GM12891 (cell line): ENCODE measurements at regions not wholly inside any gene's neighbourhood (a gene's known extent, or its start where the extent isn't known, plus 50 kb on each side); places are given as distances from the start of the nearest gene placed in this dataset.

Source experiments
- DNase-seq: peaks from one replicate; pipeline ENCODE4 v3.0.0; 2011; ENCODE audit warnings: low spot score; ENCODE audit not compliant: insufficient read length
- FAIRE-seq: peaks from 2 replicates; lab custom pipeline; 2011; peaks lifted over from hg19 to GRCh38; lab: Jason Lieb, UNC
- PAX5 ChIP-seq: IDR thresholded peaks from 2 replicates; pipeline ENCODE4 v1.6.1; 2011; ENCODE audit warnings: low read length, moderate library complexity, mild to moderate bottlenecking; ENCODE audit not compliant: insufficient read depth, severe bottlenecking
- POLR2A ChIP-seq: IDR thresholded peaks from 2 replicates; pipeline ENCODE4 v1.6.1; 2011; ENCODE audit warnings: low read depth, low read length, control low read depth
- POLR2AphosphoS5 ChIP-seq: IDR thresholded peaks from 2 replicates; pipeline ENCODE4 v1.6.1; 2011; ENCODE audit warnings: low read depth, low read length, control low read depth
- POU2F2 ChIP-seq: IDR thresholded peaks from 2 replicates; pipeline ENCODE4 v1.6.1; 2011; ENCODE audit warnings: low read depth, mild to moderate bottlenecking, control low read depth, low read length, moderate library complexity
- SPI1 ChIP-seq: IDR thresholded peaks from 2 replicates; pipeline ENCODE4 v1.6.1; 2011; ENCODE audit warnings: low read depth, low read length, control low read depth
- TAF1 ChIP-seq: IDR thresholded peaks from 2 replicates; pipeline ENCODE4 v1.6.1; 2011; ENCODE audit warnings: low read depth, low read length, control low read depth

- TF ChIP-seq SPI1 (no peak), POLR2A (no peak), POU2F2 (no peak), POLR2AphosphoS5 (no peak), TAF1 (no peak), PAX5 (no peak)
- no peak for FAIRE-seq
- no peak for DNase-seq
These were observed 241.0 kb downstream of the WDR11 start for GRCh38 chr10:121091961-121092719.

- no peak for DNase-seq
- no peak for FAIRE-seq
- TF ChIP-seq POLR2AphosphoS5 = no peak
- no peak for TF ChIP-seq POU2F2
- TF ChIP-seq PAX5 = no peak
- TF ChIP-seq TAF1 = no peak
- no peak for TF ChIP-seq POLR2A
- TF ChIP-seq SPI1 = no peak
These were observed 241.5 kb downstream of the WDR11 start for GRCh38 chr10:121092720-121093095.

- FAIRE-seq (no peak), DNase-seq (no peak)
- TF ChIP-seq POLR2AphosphoS5 (no peak), SPI1 (no peak), POU2F2 (no peak), PAX5 (no peak), TAF1 (no peak), POLR2A (no peak)
These were observed 245.7 kb downstream of the WDR11 start for GRCh38 chr10:121096617-121097431.

GRCh38 chr10:121098211-121098610 lies 247.0 kb downstream of the WDR11 start:
- no peak for DNase-seq
- FAIRE-seq = no peak
- TF ChIP-seq POLR2A (no peak), TAF1 (no peak), PAX5 (no peak), POU2F2 (no peak), POLR2AphosphoS5 (no peak), SPI1 (no peak)

GRCh38 chr10:121098751-121099150 lies 247.6 kb downstream of the WDR11 start:
- FAIRE-seq (no peak), DNase-seq (no peak)
- TF ChIP-seq POLR2AphosphoS5 (no peak), TAF1 (no peak), POU2F2 (no peak), SPI1 (no peak), PAX5 (no peak), POLR2A (no peak)

- TF ChIP-seq PAX5 (no peak), POLR2A (no peak), POLR2AphosphoS5 (no peak), POU2F2 (no peak), SPI1 (no peak), TAF1 (no peak)
- FAIRE-seq = no peak
These were observed 248.0 kb downstream of the WDR11 start for GRCh38 chr10:121099181-121099580.

GRCh38 chr10:121099592-121099991 lies 248.4 kb downstream of the WDR11 start:
- DNase-seq (no peak), FAIRE-seq (no peak)

More at GRCh38 chr10:121099181-121099580, 248.0 kb downstream of the WDR11 start:
- no peak for DNase-seq

GRCh38 chr10:121101561-121101960 lies 250.4 kb downstream of the WDR11 start:
- DNase-seq (no peak), FAIRE-seq (no peak)
- TF ChIP-seq POU2F2 (no peak), TAF1 (no peak), POLR2AphosphoS5 (no peak), PAX5 (no peak), POLR2A (no peak), SPI1 (no peak)

More at GRCh38 chr10:121099592-121099991, 248.4 kb downstream of the WDR11 start:
- TF ChIP-seq POLR2AphosphoS5 (no peak), SPI1 (no peak), POLR2A (no peak), TAF1 (no peak), PAX5 (no peak), POU2F2 (no peak)

GRCh38 chr10:121102706-121103105 lies 251.5 kb downstream of the WDR11 start:
- TF ChIP-seq POLR2A (no peak), SPI1 (no peak), POLR2AphosphoS5 (no peak), PAX5 (no peak), POU2F2 (no peak), TAF1 (no peak)
- FAIRE-seq = no peak
- DNase-seq = no peak
